WTC11 (cell line): ENCODE measurements at regions not wholly inside any gene's neighbourhood (a gene's known extent, or its start where the extent isn't known, plus 50 kb on each side); places are given as distances from the start of the nearest gene placed in this dataset.

Source experiments
- CTCF ChIP-seq: fragments of 200-600 bp; IDR thresholded peaks from 2 replicates; pipeline ENCODE4 v1.8.0; 2022; ENCODE audit warnings: antibody characterized with exemption
- MLX ChIP-seq: sonication (generic); formaldehyde crosslinking; IDR thresholded peaks from 2 replicates; pipeline ENCODE4 v1.8.1; 2023; ENCODE audit warnings: mild to moderate bottlenecking, missing genetic modification reagents, moderate library complexity
- SP1 ChIP-seq: sonication (generic); formaldehyde crosslinking; conservative IDR thresholded peaks from 2 replicates; pipeline ENCODE4 v1.8.1; 2022; ENCODE audit warnings: missing genetic modification reagents
- ZNF423 ChIP-seq: fragments of 250-450 bp; sonication (Bioruptor Pico); IDR thresholded peaks from 2 replicates; pipeline ENCODE4 v2.1.2; 2022; ENCODE audit warnings: mild to moderate bottlenecking, moderate library complexity

GRCh38 chr2:79373358-79374130 is 139.3 kb upstream of the CTNNA2 start:
- TF ChIP-seq SP1 (no peak), CTCF (no peak), ZNF423 (CRISPR knock-in tag) (no peak), MLX (CRISPR knock-in tag) (no peak)
